Stimulated activated CD8-positive, alpha-beta memory T cell treated with anti-CD3 and anti-CD28 coated beads, Interleukin-4, amount 100 ng/mL, for 1 hour (primary cell): ENCODE measurements at regions not wholly inside any gene's neighbourhood (a gene's known extent, or its start where the extent isn't known, plus 50 kb on each side); places are given as distances from the start of the nearest gene placed in this dataset.

Experiments
- DNase-seq, 2 donors: peaks; one replicate each; pipeline ENCODE4 v3.0.0-alpha.2; 2020; ENCODE audit warnings: low read depth in 2 of 2, low spot score in 1 of 2

DNA sequence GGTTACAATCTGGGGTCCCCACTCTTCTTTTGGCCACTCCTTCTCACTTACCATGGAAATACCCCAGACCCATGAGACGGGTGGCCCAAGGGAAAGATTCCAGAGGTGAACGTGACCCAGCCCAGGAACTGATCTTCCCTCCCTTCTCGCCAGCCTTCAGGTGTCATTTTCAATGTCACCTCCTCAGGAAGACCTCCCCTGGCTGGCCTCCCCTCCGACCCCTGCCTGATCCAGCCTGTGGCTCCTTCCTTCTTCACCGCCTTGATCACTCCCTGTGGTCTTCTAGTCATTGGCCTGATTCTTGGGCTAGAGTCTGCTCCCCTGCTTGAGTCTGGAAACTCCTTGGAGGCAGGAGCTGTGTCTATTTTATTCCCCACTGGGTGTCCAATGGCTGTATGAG lies 146.1 kb downstream of the SMAD6 start:
- DNase-seq = no peak

DNA sequence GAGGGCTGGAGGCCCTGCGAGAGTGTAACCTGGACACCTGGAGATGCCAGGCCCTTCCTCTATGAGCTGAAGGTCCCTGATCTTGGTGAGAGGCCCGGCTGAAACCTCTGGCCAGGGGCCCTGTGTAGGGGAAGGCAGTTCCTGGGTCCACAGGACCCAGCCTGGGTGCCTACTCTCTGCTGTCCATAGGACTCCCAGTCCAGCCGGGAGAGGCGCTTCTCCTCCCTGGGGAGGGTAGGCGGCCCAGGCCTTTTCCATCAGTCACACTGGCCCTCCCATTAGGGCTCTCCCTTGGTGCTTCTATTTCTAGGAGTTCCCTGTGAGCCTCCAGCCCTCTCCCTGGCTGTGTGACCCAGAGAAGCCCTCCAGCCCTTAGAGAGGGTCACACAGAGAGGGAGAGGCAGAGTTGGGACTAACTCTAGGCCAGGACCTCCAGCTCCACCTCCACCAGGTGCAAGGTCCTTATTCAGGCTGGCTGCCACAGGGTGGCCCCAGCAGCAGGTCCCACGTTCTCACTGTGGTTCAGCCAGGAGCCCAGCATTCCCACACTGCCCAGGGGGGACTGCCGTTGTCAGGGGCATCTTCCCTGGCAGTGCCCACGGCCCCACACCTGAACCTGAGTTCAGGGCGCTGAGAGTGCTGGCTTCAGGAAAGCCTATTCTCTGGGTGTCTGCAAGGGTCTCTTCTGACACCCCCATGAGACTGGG lies 146.8 kb downstream of the SMAD6 start:
- DNase-seq = no peak

DNA sequence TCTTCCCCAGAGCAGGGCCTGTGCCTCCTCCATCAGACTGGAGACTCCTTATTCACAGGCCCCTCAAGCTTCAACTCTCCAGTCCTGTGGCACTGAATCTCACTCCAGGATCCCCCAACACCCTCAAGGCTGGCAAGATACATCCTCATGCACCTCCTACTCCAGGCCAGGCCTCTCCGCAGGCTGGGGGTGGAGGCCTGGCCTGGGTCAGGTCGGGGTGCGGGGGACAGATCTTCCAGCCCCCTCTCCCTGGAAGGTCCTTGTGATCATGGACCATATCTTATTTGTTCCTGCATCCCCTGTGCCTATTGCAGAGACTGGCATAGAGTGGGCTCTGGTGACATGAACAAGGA lies 147.3 kb downstream of the SMAD6 start:
- DNase-seq = no peak

DNA sequence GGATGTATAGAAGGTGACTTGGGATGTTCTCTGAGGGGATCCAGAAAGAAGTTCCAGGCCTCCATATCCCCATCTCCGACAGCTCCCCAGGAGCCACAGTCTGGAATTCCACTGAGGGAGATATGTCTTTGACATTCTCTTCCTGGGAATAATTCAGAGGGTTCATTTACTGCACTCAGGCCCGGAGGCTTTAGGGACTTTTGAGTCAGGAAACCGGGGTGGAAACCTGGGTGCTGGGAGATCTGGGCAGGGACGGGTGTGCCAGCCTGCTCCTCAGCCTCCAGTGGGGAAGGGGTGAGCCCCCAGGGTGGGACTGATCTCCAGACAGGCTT lies 147.7 kb downstream of the SMAD6 start:
- no peak for DNase-seq

DNA sequence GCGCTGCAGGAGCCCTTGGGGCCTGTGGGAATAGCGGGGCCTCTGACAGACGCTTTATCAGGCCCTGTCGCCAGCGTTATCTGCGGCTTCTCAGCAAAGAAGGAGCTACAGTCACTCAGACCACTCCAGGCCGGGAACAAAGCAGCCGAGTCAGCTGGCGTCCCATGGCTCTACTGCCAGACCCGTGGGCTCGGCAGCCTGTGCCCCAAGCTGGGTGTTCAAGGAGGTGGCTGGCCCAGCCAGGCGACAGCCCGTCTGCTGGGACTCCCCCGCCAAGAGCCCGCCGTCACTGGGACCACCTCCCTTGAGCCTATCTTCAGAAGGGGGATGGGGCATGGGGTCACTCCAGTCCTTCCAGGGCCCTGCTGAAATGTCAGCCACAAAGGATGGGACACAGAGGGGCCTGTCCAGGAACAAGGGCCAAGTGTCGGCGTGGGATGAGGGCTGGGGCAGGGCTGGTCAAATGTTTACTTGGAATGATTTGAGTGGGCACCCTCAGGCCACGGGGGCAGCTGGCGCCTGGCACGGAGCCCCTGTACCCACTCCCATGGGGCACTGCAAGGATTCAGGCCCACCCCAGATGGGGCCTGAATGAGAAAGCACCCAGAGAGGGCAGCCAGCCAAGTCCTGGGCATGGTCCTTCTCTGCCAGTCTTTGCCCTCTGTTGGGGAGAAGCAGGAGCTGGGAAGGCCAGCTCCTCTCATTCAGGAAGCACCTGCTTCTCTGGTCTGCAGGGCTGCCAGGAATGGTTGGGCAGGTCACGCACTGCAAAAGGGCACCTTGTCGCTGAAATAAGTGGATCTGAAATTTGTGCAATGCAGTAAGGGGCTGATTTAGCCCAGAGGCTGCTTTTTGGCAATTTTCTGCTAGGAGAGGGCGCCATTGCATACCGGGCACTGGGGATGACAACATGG lies 148.3 kb downstream of the SMAD6 start:
- DNase-seq = no peak

DNA sequence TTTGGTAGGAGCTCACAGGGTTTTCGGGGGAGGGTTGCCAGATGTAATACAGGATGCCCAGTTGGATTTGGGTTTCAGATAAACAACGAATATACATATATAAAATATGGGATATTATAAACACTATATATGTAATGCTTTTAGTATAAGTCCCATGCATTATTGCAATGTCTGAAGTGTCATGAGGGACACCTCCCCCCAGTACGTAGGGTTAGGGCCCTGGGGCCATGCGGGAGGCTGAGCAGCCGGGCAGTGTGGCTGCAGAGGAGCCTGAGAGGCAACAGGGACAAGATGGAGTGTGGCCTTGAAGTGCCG lies 148.9 kb downstream of the SMAD6 start:
- no peak for DNase-seq

DNA sequence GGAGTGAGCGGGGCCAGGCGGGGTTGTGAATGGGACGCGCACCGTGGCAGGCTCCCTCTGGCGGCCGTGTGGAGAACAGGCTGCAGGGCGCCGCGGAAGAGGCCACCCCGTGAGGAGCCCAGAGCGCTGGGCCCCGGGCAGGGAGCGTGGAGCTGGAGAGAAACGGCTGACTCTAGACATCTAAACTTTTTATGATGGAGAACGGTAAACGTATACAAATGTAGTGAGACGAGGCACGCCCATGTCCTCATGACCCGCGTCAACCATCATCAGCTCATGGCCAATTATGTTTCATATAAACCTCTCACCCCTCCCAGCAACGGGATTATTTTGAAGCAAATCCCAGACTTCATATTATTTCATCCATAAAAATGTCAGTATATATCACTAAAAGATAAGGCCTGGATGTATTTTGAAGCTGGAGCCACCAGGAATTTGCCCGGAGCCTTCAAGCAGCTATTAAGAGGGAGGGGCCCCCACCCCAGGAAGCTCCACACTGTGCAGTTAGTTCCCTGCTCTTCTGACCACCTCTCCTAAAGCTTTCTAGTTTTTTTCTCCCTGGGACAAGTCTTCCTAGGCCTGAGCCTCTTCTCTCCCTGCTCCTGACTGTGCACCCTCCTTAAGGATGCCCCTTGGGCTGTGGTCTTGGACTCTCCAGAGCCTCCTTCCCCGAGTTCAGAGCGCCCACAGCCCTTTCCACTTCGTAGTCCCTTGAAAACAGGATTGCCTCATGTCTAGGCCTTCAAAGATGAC lies 149.5 kb downstream of the SMAD6 start:
- peak; percentile 23 to 50 for DNase-seq

DNA sequence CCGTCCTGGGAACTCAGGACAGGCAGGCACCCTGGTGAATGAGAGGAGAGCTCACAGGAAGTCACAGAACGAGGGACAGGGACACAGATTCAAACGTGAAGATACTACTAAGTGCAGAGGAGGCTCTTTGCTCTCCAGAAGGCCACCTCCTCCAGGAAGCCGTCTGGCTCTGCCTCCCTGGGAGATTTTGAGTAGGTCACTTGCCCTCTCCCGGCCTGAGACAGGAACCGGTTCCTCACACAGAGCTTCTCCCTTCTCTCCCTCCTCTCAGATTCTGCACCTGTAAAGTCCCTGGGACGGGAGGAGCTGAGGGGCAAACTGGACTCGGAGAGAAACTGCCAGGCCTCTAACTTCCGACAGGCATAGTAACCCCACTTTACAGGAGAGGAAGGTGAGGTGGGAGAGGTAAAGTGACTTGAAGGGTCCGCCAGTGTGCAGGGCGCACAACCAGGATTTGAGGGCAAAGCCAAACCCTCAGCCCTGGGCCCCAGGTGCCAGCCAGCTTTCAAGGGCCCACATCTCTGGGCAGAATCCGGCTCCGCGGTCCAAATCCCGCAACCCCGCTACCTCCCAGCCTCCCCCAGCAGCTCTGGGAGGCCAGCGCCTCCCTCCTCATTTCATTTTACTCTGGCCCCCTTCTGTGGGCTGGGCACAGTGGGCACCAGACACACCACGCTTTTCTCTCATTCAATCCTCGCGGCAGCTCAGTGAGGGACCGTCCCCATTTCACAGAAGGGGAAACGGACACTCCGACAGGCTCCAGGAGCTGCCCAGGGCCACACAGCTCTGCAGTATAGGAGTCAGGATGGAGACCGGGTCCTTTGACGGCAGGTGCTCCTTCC lies 150.2 kb downstream of the SMAD6 start:
- no peak for DNase-seq

DNA sequence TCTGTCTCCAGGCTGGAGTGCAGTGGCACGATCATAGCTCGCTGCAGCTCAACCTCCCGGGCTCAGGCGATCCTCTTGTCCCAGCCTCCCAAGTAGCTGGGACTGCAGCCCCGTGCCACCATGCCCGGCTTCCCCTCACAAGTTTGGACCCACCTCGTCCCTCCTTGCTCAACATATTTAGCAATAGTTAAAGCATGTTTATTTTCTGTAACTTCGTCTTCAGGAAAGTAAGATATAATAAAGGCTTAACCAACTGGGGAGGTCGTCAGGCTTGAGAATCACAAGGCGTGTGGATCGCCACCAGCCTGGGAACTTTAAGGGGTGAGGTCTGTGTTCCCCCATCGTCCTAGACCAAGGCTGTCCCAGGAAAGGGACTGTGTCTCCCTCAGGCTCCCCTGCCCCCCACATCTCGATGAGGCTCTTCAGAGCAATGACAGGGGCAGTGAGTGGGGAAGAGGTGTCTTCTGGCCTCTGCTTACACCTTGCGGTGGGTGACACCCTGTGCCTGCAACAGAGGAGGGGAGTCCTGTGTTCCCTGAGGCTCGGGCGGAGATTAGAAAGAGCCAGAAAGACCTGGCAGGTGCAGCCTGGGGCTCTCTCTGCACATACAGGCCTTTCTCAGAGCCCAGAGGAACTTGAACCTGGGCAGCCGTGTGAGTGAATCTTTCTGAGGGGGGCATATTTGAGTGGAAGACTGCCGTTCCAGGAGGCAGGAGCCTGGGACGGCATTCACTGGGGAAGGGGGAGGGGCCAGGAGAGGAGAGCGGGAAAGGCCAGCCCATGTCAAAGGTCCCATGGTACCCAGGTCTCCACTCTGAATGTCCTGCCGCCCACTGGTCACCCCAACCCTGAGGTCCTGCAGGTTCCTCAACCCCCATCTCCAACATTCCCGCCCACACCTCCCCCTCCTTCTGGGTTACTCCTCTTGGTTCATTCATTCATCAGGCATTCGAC lies 152.3 kb downstream of the SMAD6 start:
- DNase-seq = no peak

DNA sequence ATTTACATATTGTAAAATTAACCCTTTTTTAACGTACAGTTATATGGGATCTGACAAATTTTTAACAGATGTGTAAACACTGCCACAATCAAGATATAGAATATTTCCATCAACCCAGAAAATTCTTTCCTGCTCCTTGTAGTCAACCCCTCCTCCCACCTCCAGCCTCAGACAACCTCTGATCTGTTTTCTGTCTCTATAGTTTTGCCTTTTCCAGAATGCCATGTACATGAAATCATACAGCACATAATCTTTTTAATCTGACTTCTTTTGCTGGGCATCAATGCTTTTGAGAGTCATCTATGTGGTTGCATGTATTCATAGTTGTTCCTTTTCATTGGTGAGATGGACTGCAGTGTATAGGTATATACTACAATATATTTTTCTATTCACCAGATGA lies 153.0 kb downstream of the SMAD6 start:
- no peak for DNase-seq

DNA sequence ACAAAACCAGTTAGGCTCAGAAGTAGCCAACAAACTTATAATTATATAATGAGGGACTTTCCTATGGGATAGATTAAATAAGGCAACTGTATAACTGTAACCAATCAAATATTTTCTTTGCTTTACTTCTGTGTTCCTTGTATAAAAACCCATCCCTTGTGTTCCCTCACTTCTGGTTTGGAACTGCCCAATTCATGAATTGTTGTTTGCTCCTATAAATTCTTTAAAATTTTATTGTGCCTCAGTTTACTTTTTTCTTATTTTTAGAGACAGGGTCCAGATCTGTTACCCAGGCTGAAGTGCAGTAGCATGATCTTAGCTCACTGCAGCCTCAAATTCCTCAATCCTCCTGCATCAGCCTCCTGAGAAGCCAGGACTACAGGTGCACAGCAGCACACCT lies 155.7 kb downstream of the SMAD6 start:
- DNase-seq = no peak

DNA sequence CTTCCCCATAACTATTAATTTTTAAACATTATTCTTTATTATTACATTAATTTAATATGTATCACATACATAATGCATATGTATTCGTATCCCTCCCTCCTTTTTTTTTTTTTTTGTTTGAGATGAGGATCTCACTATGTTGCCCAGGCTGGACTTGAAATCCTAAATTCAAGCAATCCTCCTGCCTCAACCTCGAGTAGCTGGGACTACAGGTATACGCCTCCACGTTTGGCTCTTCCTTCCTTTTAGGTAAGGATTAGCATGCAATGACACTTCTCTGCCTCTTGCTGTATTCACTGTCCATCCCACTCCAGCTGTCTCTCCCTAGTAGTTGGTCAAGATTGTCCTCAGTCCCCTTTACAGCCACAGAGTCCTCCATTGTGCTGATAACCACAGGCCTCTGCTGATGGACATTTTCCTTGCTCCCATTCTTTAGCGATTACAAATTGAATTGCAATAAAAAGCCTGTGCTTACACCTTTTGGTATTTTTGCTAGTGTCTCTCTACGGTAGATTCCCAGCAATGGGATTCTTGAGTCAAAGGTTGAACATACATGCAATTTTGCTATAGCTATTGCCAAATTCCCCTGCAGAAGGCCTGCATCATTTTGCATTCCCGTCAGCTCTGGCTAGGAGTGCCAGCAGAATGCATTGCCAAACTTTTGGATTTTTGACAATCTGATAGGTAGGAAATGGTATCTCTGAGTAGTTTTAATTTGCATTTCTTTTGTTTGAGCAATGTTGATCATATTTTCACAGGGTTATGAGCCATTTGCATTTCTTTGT lies 156.6 kb downstream of the SMAD6 start:
- DNase-seq = no peak

DNA sequence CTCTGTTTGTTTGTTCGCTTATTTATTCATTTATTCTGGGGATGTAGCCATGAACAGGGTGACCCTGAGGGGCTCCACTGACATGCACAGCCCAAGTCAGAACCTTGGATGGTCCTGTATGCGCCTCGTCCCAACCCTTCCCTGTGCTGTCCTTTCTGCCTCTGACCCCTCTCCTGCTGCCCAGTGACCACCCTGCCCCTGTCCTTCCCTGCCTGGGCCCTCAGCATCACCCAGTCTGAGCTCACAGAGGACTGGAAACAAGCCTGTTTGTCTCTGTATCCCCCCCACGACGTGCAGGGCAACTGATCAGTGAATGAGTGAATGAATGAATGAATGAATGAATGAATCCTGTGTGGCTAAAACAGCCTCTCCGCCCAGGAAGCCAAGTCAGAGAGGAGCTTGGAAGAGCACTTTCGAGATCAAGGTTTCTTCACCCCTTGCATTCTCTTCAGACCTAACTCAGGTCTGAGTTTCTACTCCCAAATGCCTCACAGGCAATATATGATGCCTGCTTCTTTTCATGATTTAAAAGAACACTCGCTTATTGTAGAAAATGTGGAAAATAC lies 157.7 kb downstream of the SMAD6 start:
- DNase-seq = no peak

DNA sequence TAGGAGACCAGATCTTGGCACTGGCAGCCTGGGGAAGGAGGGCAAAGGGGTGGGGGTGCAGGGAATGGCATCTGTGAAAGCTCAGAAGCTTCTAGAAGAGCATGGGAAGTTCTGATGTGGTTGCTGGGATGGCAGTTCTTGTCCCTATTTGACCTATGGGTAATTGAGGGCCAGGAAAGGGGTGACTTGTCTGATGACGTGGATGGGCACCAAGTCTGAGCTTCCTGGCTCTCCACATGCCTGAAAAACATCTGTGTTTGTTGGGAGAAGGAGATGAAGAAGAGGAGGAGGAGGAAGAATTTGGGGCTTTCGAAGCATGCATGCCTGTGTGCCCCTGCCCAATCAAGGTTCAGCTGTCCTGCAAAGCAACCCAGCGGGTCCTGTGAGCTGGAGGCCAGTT lies 158.8 kb downstream of the SMAD6 start:
- no peak for DNase-seq

DNA sequence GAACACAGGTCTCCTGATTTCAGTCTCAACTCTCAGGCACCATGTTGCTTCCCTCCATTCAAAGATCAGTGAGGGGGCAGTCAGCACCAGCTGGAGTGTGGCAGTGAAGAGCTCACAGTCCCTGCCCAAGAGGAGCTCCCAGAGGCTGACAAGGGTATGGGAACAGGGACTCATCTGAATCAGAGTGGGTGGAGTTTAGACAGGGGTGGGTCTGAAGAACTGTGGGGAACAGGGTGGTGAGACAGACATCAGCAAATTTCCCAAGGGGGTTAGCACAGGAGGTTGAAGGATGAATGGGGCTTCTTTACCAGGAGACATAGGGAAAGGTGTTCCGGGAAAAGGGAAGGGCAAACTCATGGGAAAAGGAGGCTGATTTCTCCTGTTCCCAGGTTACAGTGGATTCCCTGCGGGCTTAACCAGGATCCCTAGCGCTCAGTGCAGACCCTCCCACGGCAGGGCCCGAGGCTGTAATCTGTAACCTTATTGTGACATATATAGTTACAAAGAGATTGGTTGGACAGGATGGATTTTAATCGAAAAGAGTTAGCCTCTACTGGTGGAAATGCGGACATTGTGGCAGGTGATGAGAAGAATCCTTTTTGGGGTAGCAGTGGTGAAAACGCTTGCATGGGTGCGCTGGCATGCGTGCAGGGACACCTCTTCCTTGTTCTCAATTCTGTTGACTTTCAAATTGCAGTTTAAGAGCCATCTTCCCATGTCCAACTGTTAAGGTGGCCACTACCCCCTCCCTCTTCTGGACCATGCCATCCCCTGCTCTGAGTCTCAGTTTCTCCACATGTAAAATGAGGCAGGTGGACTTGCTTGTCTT lies 160.3 kb downstream of the SMAD6 start:
- DNase-seq = no peak

DNA sequence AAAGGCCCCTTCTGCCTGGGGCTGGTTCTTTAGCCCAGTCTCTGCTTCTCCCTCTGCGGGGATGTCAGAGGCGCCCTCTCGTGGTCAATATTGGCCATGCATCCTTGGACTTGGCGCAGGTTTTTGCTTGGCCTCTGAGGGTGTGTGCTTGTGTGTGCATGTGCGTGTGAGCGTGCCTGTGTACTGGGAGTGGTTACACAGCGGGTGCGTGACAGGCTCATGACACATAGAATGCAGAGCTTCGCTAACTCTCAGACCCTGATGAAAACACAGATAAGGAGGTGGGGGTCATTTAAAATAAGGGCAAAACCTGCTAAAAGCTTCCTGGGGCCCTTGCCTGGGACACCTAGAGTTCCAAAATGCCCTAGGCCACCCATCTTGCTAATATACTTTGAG lies 160.9 kb downstream of the SMAD6 start:
- peak; percentile 37 to 42 for DNase-seq

DNA sequence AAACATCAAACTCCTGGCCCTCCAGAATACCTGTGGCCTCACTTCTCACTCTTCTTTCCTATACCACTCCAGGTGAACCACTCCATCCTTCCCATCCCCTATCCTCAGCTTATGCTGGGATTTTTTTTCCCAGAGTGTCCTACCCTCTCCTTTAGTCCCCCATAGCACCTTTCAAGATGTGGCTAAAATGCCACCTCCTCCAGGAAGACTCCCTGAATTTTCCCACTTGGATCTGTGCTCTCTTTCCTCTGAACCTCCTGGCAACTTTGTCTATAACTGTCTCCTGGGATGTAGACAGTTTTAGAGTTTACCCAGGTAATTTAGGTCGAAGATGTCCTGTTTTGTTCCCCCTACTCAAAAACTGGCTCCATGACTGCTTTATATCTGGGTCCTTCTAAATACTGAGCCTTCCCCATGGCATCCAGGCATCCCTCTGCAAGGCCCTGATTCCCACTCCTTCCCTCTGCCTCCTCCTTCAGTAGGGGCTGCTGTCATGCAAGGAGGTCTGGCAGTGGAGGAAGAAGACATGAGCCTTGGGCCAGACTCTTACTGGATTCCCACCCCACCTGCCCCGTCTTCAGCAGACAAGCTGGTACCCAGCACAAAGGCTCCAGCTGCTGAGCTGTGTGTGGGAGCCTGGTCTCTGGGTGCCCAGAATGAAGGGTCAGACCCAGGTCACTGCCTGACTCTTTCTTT lies 161.5 kb downstream of the SMAD6 start:
- DNase-seq = no peak
